ENCODE measurements at regions not wholly inside any gene's neighbourhood (a gene's known extent, or its start where the extent isn't known, plus 50 kb on each side); places are given as distances from the start of the nearest gene placed in this dataset.

DNA sequence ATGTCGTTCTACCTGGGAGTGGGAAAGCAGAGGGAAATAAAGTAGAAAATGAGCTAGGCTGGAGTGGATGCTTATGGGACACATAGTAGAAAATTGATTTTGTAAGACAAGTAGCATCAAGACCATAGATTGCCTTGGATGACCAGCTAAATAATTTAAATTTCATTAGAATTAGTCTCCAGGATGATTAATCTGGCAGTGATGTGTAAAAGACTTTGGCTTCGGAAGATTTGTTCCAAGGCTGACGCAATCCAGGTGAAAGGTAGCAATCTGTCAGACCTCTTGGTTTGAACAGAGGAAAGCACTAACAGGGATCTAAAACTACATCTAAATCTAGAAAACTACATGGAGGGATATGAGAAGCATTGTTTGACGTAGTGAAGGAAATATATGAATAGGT, 236.5 kb downstream of the ARL4A start:
- Histone ChIP-seq H3K4me3 (replicated peaks in 1 of 3; ENCODE audit: insufficient read depth in 1 of 3, low read depth in 1 of 3, low read length in 3 of 3) (no peak overlapping the region), H4K20me1 (replicated peaks; ENCODE audit: control insufficient read depth, extremely low read depth, insufficient read depth, low read length) (no peaks in the 10 kb centered on the region), H2AFZ (ENCODE audit: low read depth, low read length) (no peak overlapping the region), H3K4me1 (ENCODE audit: control insufficient read depth, extremely low read depth, insufficient read depth, low read length) (no peaks in the 10 kb centered on the region), H3K27ac (ENCODE audit: insufficient read depth, low read depth, low read length) (no peak overlapping the region), H3K9ac (replicated peaks; ENCODE audit: extremely low read depth, insufficient read depth, low read length) (no peak overlapping the region), H3K9me3 (replicated peaks; ENCODE audit: control insufficient read depth, insufficient read depth, low read length) (no peaks in the 10 kb centered on the region), H3K27me3 (ENCODE audit: control insufficient read depth in 2 of 2, insufficient read depth in 2 of 2, low read length in 2 of 2) (no peaks in the 10 kb centered on the region), H3K79me2 (ENCODE audit: control insufficient read depth, insufficient read depth, low read length) (no peaks in the 10 kb centered on the region), H3K4me2 (ENCODE audit: insufficient read depth, low read length) (no peak overlapping the region), H3K9me1 (replicated peaks; ENCODE audit: control insufficient read depth, extremely low read depth, insufficient read depth, low read length) (no peaks in the 10 kb centered on the region), H3K36me3 (ENCODE audit: control insufficient read depth in 2 of 2, extremely low read depth in 1 of 2, insufficient read depth in 2 of 2, low read length in 2 of 2) (no peaks in the 10 kb centered on the region)
- TF ChIP-seq FOS (IDR thresholded peaks at IDR 0.05; ENCODE audit: borderline replicate concordance, insufficient read depth, low read length) = no peak
- TF ChIP-seq JUN (IDR thresholded peaks at IDR 0.05; ENCODE audit: borderline replicate concordance, insufficient read depth, insufficient read length, low read depth) = no peak
- DNase-seq (ENCODE audit: low read depth, low spot score) = no peak
- intact Hi-C loops (cut with micrococcal nuclease) (no loop called here), dilution Hi-C loops (cut with MboI; ENCODE audit: extremely low pct_ligation_motif_present, low sequenced_read_pairs) (no loop called here)
- ChIA-PET POLR2A (no interaction called here), CTCF (interaction anchor here (1.7 to 3.0 kb wide), 3 partner anchors 9 to 249 kb away, joined by 4 to 16 read pairs (median 4); partner anchors contain the start of gene ARL4A)
- FAIRE-seq = no peak
- no TSS peak for BruUV-seq (replicated peaks)

DNA sequence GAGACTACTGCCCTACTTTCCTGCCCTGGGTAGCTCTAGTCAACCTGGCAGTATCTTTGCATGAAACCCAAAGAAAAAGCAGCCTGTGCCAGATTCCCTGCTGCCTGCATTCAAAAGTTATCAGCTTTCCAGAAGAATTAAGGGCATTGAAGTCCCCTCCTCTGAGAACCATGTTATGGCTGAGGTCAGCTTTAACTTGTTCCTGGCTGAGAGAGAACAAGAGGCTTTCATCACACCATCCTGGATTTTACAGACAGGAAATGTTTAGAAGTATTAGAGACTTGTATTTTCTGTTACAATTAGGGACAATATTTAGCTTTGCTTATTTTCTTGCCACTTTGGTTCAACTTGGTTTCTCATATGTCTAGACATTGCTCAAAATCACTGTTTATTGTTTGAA, 238.8 kb downstream of the ARL4A start:
- H4K20me1 ChIP-seq (replicated peaks; ENCODE audit: control insufficient read depth, extremely low read depth, insufficient read depth, low read length) = no peaks in the 10 kb centered on the region
- FAIRE-seq = no peak
- no peaks in the 10 kb centered on the region for H3K9me3 ChIP-seq (replicated peaks; ENCODE audit: control insufficient read depth, insufficient read depth, low read length)
- intact Hi-C loops (cut with micrococcal nuclease) (no loop called here), dilution Hi-C loops (cut with MboI; ENCODE audit: extremely low pct_ligation_motif_present, low sequenced_read_pairs) (no loop called here)
- H3K4me3 ChIP-seq (replicated peaks in 1 of 3; ENCODE audit: insufficient read depth in 1 of 3, low read depth in 1 of 3, low read length in 3 of 3) = no peak overlapping the region
- no peak overlapping the region for H3K9ac ChIP-seq (replicated peaks; ENCODE audit: extremely low read depth, insufficient read depth, low read length)
- TF ChIP-seq POLR2A (IDR thresholded peaks at IDR 0.05; ENCODE audit: low read depth, low read length) (no peak), MYC (IDR thresholded peaks at IDR 0.05; ENCODE audit: low read depth, low read length) (no peak), GATA2 (IDR thresholded peaks at IDR 0.05; ENCODE audit: insufficient read depth, insufficient read length, low read depth, low read length) (no peak), FOS (IDR thresholded peaks at IDR 0.05; ENCODE audit: borderline replicate concordance, insufficient read depth, low read length) (no peak), JUN (IDR thresholded peaks at IDR 0.05; ENCODE audit: borderline replicate concordance, insufficient read depth, insufficient read length, low read depth) (no peak), POLR2AphosphoS5 (IDR thresholded peaks at IDR 0.05; ENCODE audit: insufficient read depth, low read depth, low read length) (no peak), EZH2 (IDR thresholded peaks at IDR 0.05; ENCODE audit: borderline replicate concordance, low read depth, low read length, severe bottlenecking) (no peak)
- TF ChIP-seq, protein P1, sequence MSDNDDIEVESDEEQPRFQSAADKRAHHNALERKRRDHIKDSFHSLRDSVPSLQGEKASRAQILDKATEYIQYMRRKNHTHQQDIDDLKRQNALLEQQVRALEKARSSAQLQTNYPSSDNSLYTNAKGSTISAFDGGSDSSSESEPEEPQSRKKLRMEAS (IDR thresholded peaks at IDR 0.05; ENCODE audit: insufficient read depth, insufficient read length) = no peak
- TF ChIP-seq, protein P2, sequence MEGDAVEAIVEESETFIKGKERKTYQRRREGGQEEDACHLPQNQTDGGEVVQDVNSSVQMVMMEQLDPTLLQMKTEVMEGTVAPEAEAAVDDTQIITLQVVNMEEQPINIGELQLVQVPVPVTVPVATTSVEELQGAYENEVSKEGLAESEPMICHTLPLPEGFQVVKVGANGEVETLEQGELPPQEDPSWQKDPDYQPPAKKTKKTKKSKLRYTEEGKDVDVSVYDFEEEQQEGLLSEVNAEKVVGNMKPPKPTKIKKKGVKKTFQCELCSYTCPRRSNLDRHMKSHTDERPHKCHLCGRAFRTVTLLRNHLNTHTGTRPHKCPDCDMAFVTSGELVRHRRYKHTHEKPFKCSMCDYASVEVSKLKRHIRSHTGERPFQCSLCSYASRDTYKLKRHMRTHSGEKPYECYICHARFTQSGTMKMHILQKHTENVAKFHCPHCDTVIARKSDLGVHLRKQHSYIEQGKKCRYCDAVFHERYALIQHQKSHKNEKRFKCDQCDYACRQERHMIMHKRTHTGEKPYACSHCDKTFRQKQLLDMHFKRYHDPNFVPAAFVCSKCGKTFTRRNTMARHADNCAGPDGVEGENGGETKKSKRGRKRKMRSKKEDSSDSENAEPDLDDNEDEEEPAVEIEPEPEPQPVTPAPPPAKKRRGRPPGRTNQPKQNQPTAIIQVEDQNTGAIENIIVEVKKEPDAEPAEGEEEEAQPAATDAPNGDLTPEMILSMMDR (IDR thresholded peaks at IDR 0.05; ENCODE audit: extremely low read depth in 1 of 2, insufficient read depth in 1 of 2, low read depth in 1 of 2, low read length in 2 of 2) = no peak
- H3K9me1 ChIP-seq (replicated peaks; ENCODE audit: control insufficient read depth, extremely low read depth, insufficient read depth, low read length) = no peaks in the 10 kb centered on the region
- peak; percentile 71 for DNase-seq (ENCODE audit: low read depth, low spot score)
- CTCF ChIA-PET = interaction anchor here (1.1 kb wide), 1 partner anchor 239 kb away, joined by 4 read pairs; the partner anchor contains the start of gene ARL4A
- no peak overlapping the region for H3K4me2 ChIP-seq (ENCODE audit: insufficient read depth, low read length)
- POLR2A ChIA-PET = no interaction called here
- H3K79me2 ChIP-seq (ENCODE audit: control insufficient read depth, insufficient read depth, low read length) = no peaks in the 10 kb centered on the region
- no peaks in the 10 kb centered on the region for H3K27me3 ChIP-seq (ENCODE audit: control insufficient read depth in 2 of 2, insufficient read depth in 2 of 2, low read length in 2 of 2)
- BruUV-seq (replicated peaks) = no TSS peak
- no peaks in the 10 kb centered on the region for H3K36me3 ChIP-seq (ENCODE audit: control insufficient read depth in 2 of 2, extremely low read depth in 1 of 2, insufficient read depth in 2 of 2, low read length in 2 of 2)
- no peaks in the 10 kb centered on the region for H3K4me1 ChIP-seq (ENCODE audit: control insufficient read depth, extremely low read depth, insufficient read depth, low read length)
- no peak overlapping the region for H3K27ac ChIP-seq (ENCODE audit: insufficient read depth, low read depth, low read length)
- H2AFZ ChIP-seq (ENCODE audit: low read depth, low read length) = peak overlapping the region; percentile 41

Data from endothelial cell of umbilical vein (primary cell).